ENCODE measurements at regions not wholly inside any gene's neighbourhood (a gene's known extent, or its start where the extent isn't known, plus 50 kb on each side); places are given as distances from the start of the nearest gene placed in this dataset.

DNA sequence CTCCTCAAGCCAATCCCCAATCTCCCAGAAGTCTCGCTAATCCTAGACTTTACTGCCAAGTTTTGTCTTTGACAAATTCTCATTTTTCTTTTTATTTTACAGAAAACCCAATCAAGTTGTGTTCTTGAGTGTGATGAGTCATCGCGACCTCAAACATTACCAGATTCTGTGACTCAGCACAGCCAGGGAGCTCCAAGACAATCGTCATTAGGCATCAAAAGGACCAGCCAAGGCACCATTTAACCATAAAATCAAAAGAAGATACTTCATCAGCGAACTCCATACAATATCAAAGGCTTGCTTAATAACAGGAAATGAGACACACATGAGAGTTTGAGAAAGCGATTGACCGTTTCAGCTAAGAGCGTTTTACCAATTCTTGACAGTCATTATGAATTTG is 146.2 kb upstream of the AGAP1 start:
- peaks cover 4% of the 10 kb centered on the region for H3K27me3 Mint-ChIP-seq (ENCODE audit: insufficient read depth, low read depth, poor library complexity)
- H3K4me1 Mint-ChIP-seq, result no peaks in the 10 kb centered on the region; the same call in 2 of the 3 replicates
- TF ChIP-seq, protein P1, sequence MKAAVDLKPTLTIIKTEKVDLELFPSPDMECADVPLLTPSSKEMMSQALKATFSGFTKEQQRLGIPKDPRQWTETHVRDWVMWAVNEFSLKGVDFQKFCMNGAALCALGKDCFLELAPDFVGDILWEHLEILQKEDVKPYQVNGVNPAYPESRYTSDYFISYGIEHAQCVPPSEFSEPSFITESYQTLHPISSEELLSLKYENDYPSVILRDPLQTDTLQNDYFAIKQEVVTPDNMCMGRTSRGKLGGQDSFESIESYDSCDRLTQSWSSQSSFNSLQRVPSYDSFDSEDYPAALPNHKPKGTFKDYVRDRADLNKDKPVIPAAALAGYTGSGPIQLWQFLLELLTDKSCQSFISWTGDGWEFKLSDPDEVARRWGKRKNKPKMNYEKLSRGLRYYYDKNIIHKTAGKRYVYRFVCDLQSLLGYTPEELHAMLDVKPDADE (IDR thresholded peaks at IDR 0.05), result no peak
- TF ChIP-seq EZH2 (IDR thresholded peaks at IDR 0.05; ENCODE audit: low read depth, unreplicated experiment), result no peak
- no peak for TF ChIP-seq JUNB (IDR thresholded peaks at IDR 0.05; ENCODE audit: unreplicated experiment)
- no peak for TF ChIP-seq ZNF331 (CRISPR knock-in tag; IDR thresholded peaks at IDR 0.05; ENCODE audit: low read depth)
- no peak for TF ChIP-seq STAT1 (IDR thresholded peaks at IDR 0.05; ENCODE audit: unreplicated experiment)
- no peak for TF ChIP-seq EZH2phosphoT487 (IDR thresholded peaks at IDR 0.05; ENCODE audit: unreplicated experiment)
- TF ChIP-seq CREB1 (CRISPR knock-in tag; IDR thresholded peaks at IDR 0.05; ENCODE audit: low read depth), result no peak
- TF ChIP-seq ZNF114 (CRISPR knock-in tag; IDR thresholded peaks at IDR 0.05), result no peak
- H3K36me3 Mint-ChIP-seq (ENCODE audit: low read depth), result 0 out of 3 replicates have a peak, but pooled peaks cover 4% of the 10 kb centered on the region
- Histone ChIP-seq H3K9me2 (ENCODE audit: insufficient read depth) (no peaks in the 10 kb centered on the region), H3K27me3 (ENCODE audit: insufficient read depth) (no peaks in the 10 kb centered on the region), H3K4me2 (no peak overlapping the region), H2AFZ (no peak overlapping the region), H3F3A (replicated peaks; ENCODE audit: low read depth) (no peaks in the 10 kb centered on the region), H3K79me2 (replicated peaks; ENCODE audit: insufficient read depth) (no peaks in the 10 kb centered on the region), H3K36me3 (ENCODE audit: insufficient read depth) (no peaks in the 10 kb centered on the region), H3K4me3 (no peak overlapping the region), H3K4me1 (ENCODE audit: insufficient read depth) (no peaks in the 10 kb centered on the region), H4K20me1 (replicated peaks; ENCODE audit: insufficient read depth) (no peaks in the 10 kb centered on the region), H3K27ac (ENCODE audit: low read depth) (no peak overlapping the region)
- DNase-seq (ENCODE audit: low spot score) (no peak), ATAC-seq (no peak)
- H3K4me3 Mint-ChIP-seq, result no peak overlapping the region
- H3K9me3 Mint-ChIP-seq, result peaks cover 7% of the 10 kb centered on the region
- H3K27ac Mint-ChIP-seq, result no peak overlapping the region

DNA sequence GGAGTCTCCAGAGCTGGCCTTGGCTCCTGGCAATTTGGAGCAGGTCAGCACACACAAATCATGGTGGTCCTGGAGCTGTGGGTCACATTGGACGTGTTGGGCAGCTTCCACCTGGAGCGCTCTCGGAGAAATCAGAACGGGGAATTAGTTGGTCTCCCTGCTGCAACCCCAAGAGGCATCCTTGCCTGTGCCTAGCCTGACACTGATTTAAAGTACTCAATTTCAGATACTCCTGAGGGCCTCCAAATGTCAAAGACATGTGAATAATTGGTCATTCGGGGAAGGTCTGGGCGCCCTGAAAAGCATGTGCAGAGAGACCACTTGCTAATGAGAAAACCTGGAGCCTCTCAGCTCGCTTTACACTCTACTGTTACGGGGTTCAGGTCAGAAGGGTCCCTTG is 145.5 kb upstream of the AGAP1 start:
- Histone ChIP-seq H3K4me3 (no peak overlapping the region), H3K36me3 (ENCODE audit: insufficient read depth) (no peaks in the 10 kb centered on the region), H3K9me2 (ENCODE audit: insufficient read depth) (no peaks in the 10 kb centered on the region), H3F3A (replicated peaks; ENCODE audit: low read depth) (no peaks in the 10 kb centered on the region), H3K79me2 (replicated peaks; ENCODE audit: insufficient read depth) (no peaks in the 10 kb centered on the region), H3K27me3 (ENCODE audit: insufficient read depth) (no peaks in the 10 kb centered on the region), H3K4me2 (no peak overlapping the region), H4K20me1 (replicated peaks; ENCODE audit: insufficient read depth) (no peaks in the 10 kb centered on the region), H3K4me1 (ENCODE audit: insufficient read depth) (no peaks in the 10 kb centered on the region), H2AFZ (no peak overlapping the region), H3K27ac (ENCODE audit: low read depth) (no peak overlapping the region)
- TF ChIP-seq ZNF114 (CRISPR knock-in tag; IDR thresholded peaks at IDR 0.05) (no peak), EZH2phosphoT487 (IDR thresholded peaks at IDR 0.05; ENCODE audit: unreplicated experiment) (no peak), CREB1 (CRISPR knock-in tag; IDR thresholded peaks at IDR 0.05; ENCODE audit: low read depth) (no peak)
- TF ChIP-seq, protein P2, sequence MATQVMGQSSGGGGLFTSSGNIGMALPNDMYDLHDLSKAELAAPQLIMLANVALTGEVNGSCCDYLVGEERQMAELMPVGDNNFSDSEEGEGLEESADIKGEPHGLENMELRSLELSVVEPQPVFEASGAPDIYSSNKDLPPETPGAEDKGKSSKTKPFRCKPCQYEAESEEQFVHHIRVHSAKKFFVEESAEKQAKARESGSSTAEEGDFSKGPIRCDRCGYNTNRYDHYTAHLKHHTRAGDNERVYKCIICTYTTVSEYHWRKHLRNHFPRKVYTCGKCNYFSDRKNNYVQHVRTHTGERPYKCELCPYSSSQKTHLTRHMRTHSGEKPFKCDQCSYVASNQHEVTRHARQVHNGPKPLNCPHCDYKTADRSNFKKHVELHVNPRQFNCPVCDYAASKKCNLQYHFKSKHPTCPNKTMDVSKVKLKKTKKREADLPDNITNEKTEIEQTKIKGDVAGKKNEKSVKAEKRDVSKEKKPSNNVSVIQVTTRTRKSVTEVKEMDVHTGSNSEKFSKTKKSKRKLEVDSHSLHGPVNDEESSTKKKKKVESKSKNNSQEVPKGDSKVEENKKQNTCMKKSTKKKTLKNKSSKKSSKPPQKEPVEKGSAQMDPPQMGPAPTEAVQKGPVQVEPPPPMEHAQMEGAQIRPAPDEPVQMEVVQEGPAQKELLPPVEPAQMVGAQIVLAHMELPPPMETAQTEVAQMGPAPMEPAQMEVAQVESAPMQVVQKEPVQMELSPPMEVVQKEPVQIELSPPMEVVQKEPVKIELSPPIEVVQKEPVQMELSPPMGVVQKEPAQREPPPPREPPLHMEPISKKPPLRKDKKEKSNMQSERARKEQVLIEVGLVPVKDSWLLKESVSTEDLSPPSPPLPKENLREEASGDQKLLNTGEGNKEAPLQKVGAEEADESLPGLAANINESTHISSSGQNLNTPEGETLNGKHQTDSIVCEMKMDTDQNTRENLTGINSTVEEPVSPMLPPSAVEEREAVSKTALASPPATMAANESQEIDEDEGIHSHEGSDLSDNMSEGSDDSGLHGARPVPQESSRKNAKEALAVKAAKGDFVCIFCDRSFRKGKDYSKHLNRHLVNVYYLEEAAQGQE (IDR thresholded peaks at IDR 0.05; ENCODE audit: unreplicated experiment), result no peak
- TF ChIP-seq, protein P3, sequence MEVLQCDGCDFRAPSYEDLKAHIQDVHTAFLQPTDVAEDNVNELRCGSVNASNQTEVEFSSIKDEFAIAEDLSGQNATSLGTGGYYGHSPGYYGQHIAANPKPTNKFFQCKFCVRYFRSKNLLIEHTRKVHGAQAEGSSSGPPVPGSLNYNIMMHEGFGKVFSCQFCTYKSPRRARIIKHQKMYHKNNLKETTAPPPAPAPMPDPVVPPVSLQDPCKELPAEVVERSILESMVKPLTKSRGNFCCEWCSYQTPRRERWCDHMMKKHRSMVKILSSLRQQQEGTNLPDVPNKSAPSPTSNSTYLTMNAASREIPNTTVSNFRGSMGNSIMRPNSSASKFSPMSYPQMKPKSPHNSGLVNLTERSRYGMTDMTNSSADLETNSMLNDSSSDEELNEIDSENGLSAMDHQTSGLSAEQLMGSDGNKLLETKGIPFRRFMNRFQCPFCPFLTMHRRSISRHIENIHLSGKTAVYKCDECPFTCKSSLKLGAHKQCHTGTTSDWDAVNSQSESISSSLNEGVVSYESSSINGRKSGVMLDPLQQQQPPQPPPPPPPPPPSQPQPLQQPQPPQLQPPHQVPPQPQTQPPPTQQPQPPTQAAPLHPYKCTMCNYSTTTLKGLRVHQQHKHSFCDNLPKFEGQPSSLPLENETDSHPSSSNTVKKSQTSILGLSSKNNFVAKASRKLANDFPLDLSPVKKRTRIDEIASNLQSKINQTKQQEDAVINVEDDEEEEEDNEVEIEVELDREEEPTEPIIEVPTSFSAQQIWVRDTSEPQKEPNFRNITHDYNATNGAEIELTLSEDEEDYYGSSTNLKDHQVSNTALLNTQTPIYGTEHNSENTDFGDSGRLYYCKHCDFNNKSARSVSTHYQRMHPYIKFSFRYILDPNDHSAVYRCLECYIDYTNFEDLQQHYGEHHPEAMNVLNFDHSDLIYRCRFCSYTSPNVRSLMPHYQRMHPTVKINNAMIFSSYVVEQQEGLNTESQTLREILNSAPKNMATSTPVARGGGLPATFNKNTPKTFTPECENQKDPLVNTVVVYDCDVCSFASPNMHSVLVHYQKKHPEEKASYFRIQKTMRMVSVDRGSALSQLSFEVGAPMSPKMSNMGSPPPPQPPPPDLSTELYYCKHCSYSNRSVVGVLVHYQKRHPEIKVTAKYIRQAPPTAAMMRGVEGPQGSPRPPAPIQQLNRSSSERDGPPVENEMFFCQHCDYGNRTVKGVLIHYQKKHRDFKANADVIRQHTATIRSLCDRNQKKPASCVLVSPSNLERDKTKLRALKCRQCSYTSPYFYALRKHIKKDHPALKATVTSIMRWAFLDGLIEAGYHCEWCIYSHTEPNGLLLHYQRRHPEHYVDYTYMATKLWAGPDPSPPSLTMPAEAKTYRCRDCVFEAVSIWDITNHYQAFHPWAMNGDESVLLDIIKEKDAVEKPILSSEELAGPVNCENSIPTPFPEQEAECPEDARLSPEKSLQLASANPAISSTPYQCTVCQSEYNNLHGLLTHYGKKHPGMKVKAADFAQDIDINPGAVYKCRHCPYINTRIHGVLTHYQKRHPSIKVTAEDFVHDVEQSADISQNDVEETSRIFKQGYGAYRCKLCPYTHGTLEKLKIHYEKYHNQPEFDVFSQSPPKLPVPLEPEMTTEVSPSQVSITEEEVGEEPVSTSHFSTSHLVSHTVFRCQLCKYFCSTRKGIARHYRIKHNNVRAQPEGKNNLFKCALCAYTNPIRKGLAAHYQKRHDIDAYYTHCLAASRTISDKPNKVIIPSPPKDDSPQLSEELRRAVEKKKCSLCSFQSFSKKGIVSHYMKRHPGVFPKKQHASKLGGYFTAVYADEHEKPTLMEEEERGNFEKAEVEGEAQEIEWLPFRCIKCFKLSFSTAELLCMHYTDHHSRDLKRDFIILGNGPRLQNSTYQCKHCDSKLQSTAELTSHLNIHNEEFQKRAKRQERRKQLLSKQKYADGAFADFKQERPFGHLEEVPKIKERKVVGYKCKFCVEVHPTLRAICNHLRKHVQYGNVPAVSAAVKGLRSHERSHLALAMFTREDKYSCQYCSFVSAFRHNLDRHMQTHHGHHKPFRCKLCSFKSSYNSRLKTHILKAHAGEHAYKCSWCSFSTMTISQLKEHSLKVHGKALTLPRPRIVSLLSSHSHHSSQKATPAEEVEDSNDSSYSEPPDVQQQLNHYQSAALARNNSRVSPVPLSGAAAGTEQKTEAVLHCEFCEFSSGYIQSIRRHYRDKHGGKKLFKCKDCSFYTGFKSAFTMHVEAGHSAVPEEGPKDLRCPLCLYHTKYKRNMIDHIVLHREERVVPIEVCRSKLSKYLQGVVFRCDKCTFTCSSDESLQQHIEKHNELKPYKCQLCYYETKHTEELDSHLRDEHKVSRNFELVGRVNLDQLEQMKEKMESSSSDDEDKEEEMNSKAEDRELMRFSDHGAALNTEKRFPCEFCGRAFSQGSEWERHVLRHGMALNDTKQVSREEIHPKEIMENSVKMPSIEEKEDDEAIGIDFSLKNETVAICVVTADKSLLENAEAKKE (CRISPR knock-in tag; IDR thresholded peaks at IDR 0.05), result no peak
- Mint-ChIP-seq H3K9me3 (peaks cover 7% of the 10 kb centered on the region), H3K4me1 (no peaks in the 10 kb centered on the region; the same call in 2 of the 3 replicates), H3K27ac (no peak overlapping the region), H3K36me3 (ENCODE audit: low read depth) (0 out of 3 replicates have a peak, but pooled peaks cover 4% of the 10 kb centered on the region), H3K27me3 (ENCODE audit: insufficient read depth, low read depth, poor library complexity) (peaks cover 5% of the 10 kb centered on the region), H3K4me3 (no peak overlapping the region)
- ATAC-seq, result no peak
- no peak for DNase-seq (ENCODE audit: low spot score)

Measured in GM23338 (cell line).